ENCODE measurements at regions not wholly inside any gene's neighbourhood (a gene's known extent, or its start where the extent isn't known, plus 50 kb on each side); places are given as distances from the start of the nearest gene placed in this dataset.
"Not testable (repeated sequence)": the region's sequence is repeated elsewhere in the genome, so short reads cannot be mapped to it uniquely, and the experiment has no call there.

- DNase-seq = no peak
These were observed 250.1 kb upstream of the TRPC7 start for GRCh38 chr5:136615251-136616119.

GRCh38 chr5:136613230-136613629 lies 247.9 kb upstream of the TRPC7 start:
- DNase-seq = no peak

GRCh38 chr5:136605638-136606037 lies 240.3 kb upstream of the TRPC7 start:
- DNase-seq = no peak

GRCh38 chr5:136600306-136600705 lies 235.0 kb upstream of the TRPC7 start:
- DNase-seq = no peak

DNA sequence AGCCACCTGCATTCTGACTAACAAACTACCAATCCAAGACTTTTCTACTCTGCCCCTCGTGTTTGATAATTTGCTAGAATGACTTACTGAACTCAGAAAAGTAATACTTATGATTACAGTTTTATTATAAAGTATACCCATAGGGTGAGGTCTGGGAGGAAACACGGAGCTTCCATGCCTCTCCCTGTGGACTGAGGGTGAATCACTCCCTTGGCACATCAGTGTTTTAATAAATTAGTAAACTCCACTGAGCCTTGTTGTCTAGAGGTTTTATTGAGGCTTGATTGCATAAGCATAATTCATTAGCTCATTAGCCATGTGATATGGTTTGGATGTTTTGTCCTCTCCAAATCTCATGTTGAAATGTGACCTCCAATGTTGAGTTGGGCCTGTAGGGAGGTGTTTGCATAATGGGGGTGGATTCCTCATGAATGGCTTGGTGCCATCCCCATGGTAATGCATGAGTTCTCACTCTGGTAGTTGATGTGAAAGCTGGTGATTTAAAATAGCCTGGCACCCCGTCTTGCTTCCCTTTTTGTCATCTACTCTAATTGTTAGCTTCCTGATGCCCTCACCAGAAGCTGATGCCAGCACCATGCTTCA lies 233.6 kb upstream of the TRPC7 start:
- no peak for DNase-seq

GRCh38 chr5:136594416-136594815 lies 229.1 kb upstream of the TRPC7 start:
- DNase-seq = no peak

GRCh38 chr5:136590581-136590980 lies 225.2 kb upstream of the TRPC7 start:
- no peak for DNase-seq

DNA sequence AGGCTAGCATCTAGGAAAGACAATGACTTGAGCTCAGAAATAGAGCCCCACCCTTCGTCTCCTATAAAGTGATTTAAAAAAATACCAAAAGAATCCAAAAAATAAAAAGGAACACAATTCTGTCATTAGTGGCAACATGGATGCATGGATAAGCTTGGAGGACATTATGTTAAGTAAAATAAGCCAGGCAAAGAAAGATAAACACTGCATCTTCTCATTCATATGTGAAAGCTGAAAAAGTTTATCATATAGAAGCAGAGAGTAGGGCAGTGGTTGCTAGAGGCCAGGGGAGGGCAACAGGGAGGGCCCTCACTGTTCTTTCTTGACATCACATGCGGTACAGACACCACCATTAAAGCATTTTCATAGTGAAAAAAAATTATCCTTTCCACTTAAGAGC lies 220.9 kb upstream of the TRPC7 start:
- no peak for DNase-seq

DNA sequence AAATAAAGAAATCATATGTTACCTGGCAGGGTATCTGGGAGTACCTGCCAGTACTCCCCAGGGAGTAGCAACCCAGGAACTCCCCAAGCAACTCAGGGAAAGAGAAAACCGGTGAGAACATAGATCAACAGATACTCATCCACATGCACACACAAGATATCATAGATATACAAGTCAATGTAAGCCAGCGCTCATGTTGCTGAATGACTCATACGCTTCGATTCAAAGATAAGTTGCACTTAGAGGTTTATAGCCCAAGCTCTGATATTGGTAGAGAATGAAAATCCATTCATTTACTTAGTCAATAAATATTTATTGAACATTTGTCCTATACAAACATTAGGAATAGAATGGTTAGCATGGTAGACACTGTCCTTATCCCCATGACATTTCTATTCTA lies 219.1 kb upstream of the TRPC7 start:
- no peak for DNase-seq

GRCh38 chr5:136579238-136579637 lies 213.9 kb upstream of the TRPC7 start:
- DNase-seq = no peak

DNA sequence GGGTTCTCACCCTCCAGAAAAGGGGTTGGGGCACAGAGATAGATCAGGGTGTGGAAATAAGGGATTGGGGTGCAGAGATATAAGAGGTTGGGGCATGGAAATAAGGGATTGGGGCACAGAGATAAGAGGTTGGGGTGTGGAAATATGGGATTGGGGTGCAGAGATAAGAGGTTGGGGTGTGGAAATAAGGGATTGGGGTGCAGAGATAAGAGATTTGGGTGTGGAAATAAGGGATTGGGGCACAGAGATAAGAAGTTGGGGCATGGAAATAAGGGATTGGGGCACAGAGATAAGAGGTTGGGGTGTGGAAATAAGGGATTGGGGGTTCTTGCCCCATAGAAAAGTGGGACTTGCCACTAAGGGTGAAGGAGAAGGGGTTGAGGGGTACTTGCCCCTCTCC lies 204.5 kb upstream of the TRPC7 start:
- not testable (repeated sequence) for DNase-seq

- DNase-seq = not testable (repeated sequence)
These were observed 200.1 kb upstream of the TRPC7 start for GRCh38 chr5:136565457-136565856.

DNA sequence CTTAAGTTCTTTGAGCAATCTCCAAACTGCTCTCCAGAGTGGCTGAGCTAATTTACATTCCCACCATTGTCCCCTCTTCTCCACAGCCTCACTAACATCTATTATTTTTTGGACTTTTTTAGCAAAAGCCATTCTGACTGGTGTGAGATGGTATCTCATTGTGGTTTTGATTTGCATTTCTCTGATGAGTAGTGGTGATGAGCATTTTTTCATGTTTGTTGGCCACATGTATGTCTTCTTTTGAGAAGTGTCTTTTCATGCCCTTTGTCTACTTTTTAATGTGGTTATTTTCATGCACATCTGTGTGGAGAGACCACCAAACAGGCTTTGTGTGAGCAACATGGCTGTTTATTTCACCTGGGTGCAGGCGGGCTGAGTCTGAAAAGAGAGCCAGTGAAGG lies 199.7 kb upstream of the TRPC7 start:
- DNase-seq = not testable (repeated sequence)

GRCh38 chr5:136564431-136564830 lies 199.1 kb upstream of the TRPC7 start:
- DNase-seq = not testable (repeated sequence)

DNA sequence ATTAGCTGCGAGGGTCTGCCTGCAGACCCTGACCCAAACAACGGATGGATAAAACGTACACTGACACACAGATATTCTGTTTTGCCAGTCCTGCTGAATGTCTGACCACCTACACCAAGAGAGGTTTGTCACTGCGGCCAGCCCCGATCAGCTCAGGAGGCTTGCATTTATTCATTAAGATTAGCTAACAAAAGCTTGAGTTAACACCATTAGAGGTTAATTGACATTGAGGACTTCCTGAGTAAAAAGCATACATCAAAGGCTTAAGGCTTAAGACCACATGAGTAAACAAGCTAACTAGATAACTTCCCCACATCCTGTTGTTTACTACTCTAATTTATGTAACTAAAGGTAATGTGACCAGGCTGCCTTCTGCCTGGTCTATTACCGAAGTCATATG lies 198.1 kb upstream of the TRPC7 start:
- no peak for DNase-seq

- DNase-seq = no peak
These were observed 194.8 kb upstream of the TRPC7 start for GRCh38 chr5:136560126-136560525.

DNA sequence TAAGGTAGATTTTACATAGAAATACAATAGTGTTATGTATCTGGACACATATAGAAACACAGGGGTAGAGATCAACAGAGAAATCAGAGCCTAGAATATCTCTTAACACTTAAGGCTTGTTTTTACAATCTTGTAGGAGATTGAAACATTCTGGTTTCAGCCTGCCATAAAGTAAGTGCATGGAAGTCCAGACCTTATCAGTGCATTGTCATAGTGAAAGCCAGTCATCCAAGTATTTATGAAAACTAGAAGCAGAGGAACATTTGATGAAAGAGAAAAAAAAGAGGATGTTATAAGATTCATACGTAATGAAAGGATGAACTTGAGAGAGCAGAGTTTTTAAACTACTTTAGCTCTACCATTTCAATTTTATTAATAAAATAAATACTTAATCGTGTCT lies 194.3 kb upstream of the TRPC7 start:
- DNase-seq = no peak

- DNase-seq = not testable (repeated sequence)
These were observed 181.8 kb upstream of the TRPC7 start for GRCh38 chr5:136547096-136547495.

GRCh38 chr5:136546441-136546840 lies 181.1 kb upstream of the TRPC7 start:
- not testable (repeated sequence) for DNase-seq

GRCh38 chr5:136545031-136545430 lies 179.7 kb upstream of the TRPC7 start:
- DNase-seq = not testable (repeated sequence)

GRCh38 chr5:136538534-136538933 lies 173.2 kb upstream of the TRPC7 start:
- no peak for DNase-seq

DNA sequence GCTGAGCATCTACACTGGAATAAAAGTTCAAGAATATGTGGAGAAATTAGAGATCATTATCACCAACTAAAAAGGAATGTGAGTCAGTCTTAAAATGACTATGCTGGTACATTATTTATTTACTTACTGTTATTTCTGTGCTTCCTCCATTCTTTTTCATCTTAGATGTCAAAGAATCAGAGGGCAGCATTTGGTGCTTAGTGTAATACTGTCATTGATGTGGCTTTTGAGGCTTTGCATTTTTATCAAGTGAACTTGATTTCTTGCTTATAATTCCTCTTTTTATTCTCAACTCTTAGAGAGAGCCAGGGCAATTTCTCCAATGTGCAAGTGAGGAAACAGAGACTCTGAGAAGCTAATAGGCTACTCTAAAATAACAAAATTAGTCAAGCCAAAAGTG lies 163.7 kb upstream of the TRPC7 start:
- DNase-seq = no peak

DNA sequence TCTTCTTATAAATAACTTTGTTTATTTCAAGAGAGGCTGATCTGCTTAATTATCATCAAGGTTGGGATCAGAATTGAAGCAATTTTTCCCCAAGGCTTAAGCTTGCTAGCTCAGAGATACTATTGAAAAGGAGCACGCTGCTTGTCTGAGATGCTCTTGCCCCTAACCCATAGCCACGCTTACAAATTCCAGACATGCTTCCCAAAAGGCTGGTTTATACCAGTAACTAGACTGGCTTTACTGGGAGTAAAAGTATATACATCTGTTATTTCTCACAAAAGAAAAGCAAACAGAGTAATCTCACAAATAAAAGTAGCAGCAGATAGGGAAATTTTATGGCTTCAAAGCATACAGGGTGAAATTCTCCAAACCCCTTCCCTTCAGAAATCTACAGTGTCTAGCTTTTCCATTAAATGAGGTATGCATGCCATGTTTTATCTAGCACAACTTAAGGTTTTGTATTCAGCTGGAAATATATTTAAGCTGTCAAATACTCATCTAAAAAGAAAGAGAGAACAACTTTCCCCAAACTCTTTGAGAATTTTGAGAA lies 163.2 kb upstream of the TRPC7 start:
- no peak for DNase-seq

DNA sequence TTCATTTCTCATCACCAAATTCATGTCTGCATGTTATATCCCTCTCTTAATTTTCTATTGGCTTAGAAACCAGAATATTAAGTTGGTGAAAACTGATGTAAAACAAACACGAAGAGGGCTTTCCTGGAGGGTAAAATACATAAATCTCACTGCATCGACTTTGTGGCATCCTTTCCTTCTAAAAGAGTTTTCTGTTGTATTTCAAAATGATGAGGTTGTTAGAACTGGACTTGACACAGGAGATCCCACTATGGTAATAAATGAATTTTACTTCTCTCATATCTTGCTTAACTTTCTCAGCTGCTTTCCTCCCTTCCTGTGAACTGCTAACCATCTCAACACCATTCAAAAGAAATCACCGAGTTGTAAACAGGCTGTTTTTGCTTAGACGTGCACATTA lies 162.0 kb upstream of the TRPC7 start:
- DNase-seq = no peak
